ENCODE measurements at regions not wholly inside any gene's neighbourhood (a gene's known extent, or its start where the extent isn't known, plus 50 kb on each side); places are given as distances from the start of the nearest gene placed in this dataset.

GRCh38 chr5:175082346-175082745 is 358.0 kb downstream of the MSX2 start:
- no peak for TF ChIP-seq CTCF (IDR thresholded peaks at IDR 0.05)
- no peak for TF ChIP-seq POLR2A (IDR thresholded peaks at IDR 0.05)

Measured in esophagus squamous epithelium (tissue), 4 donors.